ENCODE measurements at regions not wholly inside any gene's neighbourhood (a gene's known extent, or its start where the extent isn't known, plus 50 kb on each side); places are given as distances from the start of the nearest gene placed in this dataset.

- DNase-seq = peak; percentile 46
Measured at GRCh38 chr3:187935623-187936156, 190.4 kb upstream of the BCL6 start.

DNA sequence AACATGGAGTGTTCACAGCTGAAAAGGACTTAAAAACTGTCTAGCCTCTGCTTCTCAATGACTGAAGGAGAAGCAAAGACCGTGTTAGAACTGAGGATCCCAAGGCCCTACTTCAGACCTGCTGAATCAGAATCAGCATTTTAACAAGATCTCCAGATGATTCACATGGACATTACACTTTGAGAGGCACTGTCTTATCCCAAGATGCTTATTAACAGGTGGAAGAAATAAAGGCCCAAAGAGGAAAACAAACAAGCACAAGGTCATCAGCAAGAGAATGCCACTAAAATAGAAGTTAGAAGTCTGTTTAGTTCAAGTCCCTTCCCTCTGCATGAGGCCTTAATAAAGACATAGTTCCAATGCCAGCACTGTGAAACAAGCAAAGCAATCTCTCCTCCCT is 191.4 kb upstream of the BCL6 start:
- no peak for DNase-seq

DNA sequence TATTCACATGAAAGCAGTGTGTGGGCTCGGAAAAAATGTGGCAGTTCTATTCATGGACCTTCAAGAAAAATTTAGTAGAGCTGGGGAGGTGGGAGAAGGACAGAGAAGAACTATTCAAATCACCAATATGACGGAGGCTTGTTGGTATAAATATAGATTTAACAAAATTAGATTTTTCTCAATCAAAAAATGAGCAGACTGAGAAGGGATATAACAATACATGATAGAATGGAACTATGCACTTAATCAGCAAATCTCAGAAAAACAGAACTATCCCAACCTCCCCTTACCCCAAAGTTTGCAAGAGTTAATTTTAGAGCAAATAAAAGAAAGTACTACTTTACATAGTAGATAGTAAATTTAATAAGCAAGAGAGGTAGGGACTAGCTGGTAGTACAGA is 194.6 kb upstream of the BCL6 start:
- no peak for DNase-seq

DNA sequence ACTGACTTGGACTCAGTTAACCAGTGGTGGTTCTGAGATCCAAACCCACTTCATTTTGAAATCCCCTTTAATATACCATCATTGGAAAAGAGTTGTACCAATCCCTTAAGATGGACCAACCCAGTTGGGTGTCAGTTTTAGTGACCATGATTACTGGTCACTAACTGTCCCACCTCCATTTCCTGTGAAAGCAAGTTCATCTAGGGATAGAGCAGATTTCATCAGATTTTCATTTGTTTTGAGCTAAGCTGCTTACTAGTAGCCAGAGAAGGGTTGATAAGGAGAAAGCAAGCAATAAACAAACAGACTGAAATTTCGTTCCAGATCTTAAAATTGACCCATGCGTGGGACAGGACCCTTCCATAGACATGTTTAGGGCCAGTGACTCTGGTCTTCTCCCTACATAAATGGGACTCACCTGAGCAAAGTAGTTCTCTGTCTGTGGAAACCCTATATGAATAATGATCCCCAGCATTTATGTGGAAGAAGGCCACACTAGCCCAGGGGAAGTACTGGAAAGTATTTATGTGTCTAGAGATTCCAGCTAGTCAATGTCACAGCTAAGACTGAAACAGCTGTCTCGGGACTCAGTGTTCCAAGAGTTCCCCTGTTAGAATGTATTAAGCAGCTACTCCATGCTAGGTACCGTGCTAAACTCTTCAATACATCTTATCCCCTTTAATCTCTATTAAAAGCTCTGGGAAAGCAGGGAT is 196.0 kb upstream of the BCL6 start:
- no peak for DNase-seq

- DNase-seq = no peak
Measured at GRCh38 chr3:187941848-187942194, 196.6 kb upstream of the BCL6 start.

- DNase-seq = no peak
Measured at GRCh38 chr3:187942658-187943241, 197.5 kb upstream of the BCL6 start.

GRCh38 chr3:187943677-187944389 is 198.6 kb upstream of the BCL6 start:
- DNase-seq = no peak

GRCh38 chr3:187944390-187945179 is 199.3 kb upstream of the BCL6 start:
- DNase-seq = no peak

DNA sequence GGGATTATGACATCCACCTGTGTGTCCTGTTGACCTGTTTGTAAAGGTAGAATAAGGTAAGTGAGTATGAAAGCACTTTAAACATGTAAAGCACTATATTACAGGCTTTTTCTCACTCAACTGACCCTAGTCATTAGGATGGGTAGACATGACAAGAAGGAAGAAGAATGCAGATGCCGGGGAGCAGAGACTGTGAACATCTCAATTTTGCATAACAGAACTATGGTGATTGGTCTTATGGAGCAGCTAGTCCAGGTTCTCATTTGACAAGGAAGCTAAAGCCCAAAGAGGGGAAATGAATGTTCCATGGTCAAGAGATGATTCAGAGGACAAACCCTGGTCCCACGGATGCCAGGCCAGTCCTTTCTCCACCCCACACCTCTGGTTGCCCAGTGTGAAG is 200.1 kb upstream of the BCL6 start:
- no peak for DNase-seq

DNA sequence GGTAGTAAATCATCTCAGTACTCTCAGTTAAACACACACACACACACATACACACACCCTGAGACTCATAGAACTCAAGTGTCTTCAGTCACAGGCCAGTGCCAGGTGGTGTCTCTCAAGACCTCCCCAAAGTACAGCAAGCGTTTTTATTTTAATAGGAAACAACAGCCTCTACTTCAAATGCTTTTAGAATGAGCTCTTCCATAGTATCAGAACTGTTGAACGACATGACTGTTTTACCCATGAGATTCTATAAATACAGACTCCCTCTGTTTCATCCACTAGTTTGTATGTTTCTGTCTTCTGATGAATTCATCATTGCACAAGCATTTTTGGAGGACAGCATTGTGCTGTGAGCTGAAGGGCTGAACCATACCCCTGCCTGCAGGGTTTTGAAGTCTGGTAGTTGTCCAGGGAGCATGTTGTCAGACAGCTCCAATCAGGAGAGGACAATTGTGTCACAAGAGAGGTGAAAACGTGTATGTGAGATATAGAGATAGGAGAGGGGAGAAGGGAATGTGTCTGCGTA is 201.0 kb upstream of the BCL6 start:
- no peak for DNase-seq

DNA sequence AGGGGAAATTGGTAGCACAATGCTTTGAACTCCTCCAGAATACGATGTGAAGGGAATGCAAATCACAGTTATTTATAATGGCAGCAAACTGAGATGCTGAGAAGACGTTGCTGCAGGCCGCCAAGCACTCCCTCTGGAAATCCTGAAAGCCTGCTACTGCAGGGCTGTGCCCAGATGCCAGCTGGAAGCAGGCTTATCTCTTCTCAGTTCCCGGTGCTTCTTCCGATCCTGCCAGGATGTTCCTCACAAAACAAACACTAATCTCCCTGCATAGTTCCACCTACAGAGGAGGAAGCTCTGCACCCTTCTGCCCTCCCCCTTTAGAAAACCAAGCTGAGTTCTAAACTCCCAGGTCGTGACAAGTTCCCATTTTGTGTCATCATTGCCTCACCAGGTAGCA is 201.7 kb upstream of the BCL6 start:
- no peak for DNase-seq

GRCh38 chr3:187947927-187948682 is 202.8 kb upstream of the BCL6 start:
- DNase-seq = no peak

- DNase-seq = no peak
Measured at GRCh38 chr3:187949093-187949820, 204.0 kb upstream of the BCL6 start.

- DNase-seq = no peak
Measured at GRCh38 chr3:187950671-187951070, 203.3 kb upstream of the LPP start.

DNA sequence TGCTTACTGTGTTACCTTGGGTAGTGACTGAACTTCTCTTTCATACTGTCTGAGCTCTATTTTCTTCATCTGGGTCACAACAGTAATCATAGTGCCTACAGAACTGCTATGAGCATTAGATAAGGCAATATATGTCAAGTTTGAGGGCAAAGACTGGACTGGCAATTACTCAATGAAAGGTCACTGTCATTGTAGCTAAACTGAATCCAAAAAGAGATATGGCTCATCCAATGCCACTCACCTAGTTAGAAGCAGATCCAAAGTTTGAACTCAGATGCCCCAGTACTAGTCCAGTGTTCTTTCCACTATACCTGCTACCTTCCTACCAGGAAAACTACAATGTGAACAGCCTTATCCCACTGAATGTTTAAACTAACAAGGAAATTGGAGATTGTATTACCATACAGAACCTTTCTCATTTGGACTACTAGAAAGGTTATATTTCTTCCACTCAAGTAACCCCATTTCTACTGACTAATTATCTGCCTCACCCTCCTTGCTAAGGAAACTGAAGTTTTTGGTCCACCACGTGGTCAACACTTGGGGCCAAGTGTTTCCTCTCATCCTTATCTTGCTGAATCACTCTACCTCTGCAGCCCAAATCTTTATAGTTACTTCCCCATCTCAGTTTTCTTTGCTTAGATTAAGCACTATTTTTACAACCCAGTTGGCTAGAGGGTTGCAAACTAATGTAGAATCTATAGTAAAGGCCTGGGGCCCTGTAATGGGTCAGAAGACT is 202.3 kb upstream of the LPP start:
- DNase-seq = no peak

DNA sequence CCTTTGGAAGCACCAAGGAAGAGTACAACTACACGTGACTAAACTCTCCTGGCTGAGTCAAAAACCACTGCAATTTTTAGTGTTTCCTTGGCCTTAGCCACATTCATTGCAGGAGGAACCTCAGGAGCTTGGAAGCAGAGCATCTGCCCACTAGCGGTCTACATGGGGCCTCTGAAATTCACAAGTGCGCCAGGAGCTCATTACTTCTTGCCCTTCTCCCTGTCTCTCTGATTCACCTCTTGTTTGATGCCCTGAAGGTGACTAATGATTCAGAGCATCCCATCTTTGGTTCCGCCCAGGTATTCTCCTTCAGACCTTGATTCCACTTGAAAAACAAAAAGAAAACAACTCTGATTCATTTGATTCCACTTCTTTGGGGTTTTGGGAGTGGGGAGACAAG is 201.1 kb upstream of the LPP start:
- no peak for DNase-seq

GRCh38 chr3:187954516-187954872 is 199.5 kb upstream of the LPP start:
- DNase-seq = no peak

DNA sequence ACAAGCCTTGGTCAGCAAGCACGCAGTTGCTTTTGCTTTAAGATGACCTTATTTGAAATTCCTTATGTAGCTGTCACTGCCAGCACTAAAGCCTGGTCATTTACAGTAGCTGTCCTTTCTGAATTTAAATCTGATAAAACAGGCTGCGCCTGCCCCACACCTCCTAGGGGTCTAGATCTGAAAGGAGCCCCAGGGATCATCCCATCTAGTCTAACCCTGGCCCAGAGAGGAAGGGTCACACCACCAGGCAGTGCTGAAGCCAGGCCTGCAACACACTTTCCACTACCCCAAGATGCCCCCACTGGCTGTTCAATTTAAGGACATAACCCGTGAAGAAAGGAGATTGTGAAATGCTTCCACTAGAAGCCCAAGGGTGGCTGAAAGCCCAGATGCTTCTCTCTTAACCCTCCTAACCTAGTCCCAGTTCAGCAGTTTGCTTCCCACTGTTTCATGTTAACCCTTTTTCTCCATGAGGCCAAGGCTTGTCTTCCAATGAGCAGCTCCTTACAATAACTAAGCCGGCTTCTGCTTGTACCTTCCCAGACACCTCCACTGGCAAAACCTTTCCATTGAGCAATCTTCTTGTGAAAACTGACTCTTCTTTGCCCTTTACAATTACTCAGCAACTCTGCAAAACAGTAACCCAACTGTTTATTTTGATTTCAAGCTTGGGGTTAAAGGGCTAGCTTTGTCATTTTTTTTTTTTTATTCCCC is 198.9 kb upstream of the LPP start:
- DNase-seq = no peak

DNA sequence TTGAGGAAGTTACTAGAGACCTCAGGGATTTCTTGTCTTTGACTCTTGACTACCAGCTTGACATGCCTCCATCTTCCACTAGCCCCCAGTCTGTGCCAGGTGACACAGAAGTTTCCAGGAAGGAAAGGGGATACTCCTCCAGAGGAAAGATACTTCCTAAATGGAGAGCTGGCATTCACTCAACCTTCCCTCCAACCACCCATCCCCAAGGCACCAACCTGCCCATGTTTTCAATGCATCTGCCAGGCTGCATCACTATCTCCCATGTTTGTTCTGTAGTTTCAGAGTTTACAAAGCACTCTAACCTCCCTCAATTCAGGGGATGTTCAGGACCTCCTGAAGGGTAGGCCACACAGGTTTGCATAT is 198.4 kb upstream of the LPP start:
- DNase-seq = no peak

- no peak for DNase-seq
Measured at GRCh38 chr3:187957165-187957581, 196.8 kb upstream of the LPP start.
